Activated CD4-positive, alpha-beta T cell treated with anti-CD3 and anti-CD28 coated beads, Interleukin-2, amount 50 U/mL, for 24 hours (primary cell): ENCODE measurements at regions not wholly inside any gene's neighbourhood (a gene's known extent, or its start where the extent isn't known, plus 50 kb on each side); places are given as distances from the start of the nearest gene placed in this dataset.
"Not testable (repeated sequence)": the region's sequence is repeated elsewhere in the genome, so short reads cannot be mapped to it uniquely, and the experiment has no call there.

Experiments used
- DNase-seq, 2 donors: peaks; one replicate each; pipeline ENCODE4 v3.0.0-alpha.2; 2020; ENCODE audit warnings: low read depth in 1 of 2, low spot score in 1 of 2

- no peak for DNase-seq
Measured at GRCh38 chr9:29290516-29290915, 1717.2 kb upstream of the C9orf72 start.

DNA sequence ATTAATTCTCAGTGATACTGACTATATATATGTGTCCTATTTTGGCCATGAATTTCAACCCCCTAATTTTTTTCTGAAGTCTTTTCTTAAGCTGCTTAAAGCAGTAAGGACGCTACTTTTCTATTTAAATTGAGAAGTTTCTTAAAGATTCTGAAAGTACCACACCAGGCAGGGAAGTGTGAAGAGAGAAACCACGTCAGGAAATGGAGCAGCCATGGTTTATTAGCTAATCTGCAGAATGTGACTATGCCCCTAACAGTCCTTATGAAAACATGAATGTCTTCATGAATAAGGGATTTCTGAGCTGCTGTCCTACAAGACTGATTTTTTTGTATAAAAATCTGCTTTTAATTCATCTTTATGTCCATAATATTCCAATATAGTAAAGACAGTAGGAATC is 1724.3 kb upstream of the C9orf72 start:
- no peak for DNase-seq

DNA sequence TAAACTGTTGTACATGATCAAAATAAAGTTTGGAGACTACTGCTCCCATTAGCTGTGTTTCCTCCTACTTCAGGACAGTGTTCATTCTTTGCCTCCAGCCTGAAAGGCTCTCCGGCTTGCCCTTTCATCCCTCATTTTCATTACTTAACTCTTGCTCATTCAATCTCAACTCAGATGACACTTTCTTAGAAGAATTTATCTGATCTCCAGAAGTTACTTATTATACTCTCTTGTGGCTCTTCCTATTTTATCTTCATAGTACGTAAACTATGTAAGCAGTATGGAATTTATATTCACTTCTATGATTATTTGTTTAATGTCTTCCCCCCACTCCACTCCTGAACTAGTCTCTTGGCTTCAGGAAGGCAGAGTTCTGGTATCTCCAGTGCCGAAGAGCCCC is 1737.9 kb upstream of the C9orf72 start:
- DNase-seq = no peak

DNA sequence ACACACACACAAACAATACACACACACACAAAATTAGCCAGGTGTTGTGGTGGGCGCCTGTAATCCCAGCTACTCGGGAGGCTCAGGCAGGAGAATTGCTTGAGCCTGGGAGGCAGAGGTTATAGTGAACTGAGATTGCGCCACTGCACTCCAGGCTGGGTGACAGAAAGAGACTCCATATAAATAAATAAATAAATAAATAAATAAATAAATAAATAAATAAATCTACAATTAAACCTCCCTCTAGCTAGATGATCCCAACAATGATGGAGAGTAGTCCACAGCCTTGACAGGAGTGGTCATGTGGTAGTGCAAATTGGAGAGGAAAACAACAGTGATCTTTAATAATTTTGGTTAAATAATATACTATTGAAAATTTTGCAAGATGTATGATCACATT is 1739.0 kb upstream of the C9orf72 start:
- no peak for DNase-seq

GRCh38 chr9:29319736-29320513 is 1746.6 kb upstream of the C9orf72 start:
- no peak for DNase-seq

GRCh38 chr9:29322240-29322639 is 1749.0 kb upstream of the C9orf72 start:
- DNase-seq = no peak

- DNase-seq = no peak
Measured at GRCh38 chr9:29325894-29326293, 1752.6 kb upstream of the C9orf72 start.

DNA sequence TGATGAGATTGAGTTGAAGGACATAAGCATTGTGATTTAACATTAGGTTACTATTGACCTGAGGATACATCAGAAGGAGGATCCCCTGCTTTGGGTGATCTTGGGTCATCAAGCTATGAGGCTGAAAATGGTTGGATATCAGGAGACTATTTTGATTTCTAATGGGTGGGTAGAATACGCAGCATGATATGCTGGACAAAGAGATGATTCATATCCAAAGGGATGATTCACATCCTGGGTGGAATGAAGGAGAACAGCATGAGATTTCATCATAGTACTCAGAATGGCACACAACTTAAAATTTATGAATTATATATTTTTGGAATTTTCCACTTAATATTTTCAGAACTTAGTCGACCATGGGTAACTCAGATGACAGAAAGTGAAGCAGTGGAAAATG is 1759.5 kb upstream of the C9orf72 start:
- no peak for DNase-seq

DNA sequence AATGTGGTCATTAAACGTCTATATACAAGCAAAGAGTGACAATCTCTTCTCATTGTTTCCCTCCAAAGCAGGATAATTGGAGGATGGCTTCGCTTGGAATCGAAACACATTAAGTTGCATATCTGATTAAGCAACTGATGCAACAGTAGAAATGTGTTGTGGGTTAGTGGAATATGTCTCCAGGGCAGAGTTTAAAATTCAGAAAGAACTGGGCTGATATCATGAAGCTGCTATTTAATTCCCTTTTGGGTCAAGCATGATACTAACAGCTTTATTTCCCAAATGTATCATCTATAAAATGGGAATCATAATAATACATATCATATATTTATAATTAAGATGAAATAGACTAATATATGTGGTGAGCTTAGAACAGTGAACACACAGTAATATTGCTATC is 1763.0 kb upstream of the C9orf72 start:
- no peak for DNase-seq

DNA sequence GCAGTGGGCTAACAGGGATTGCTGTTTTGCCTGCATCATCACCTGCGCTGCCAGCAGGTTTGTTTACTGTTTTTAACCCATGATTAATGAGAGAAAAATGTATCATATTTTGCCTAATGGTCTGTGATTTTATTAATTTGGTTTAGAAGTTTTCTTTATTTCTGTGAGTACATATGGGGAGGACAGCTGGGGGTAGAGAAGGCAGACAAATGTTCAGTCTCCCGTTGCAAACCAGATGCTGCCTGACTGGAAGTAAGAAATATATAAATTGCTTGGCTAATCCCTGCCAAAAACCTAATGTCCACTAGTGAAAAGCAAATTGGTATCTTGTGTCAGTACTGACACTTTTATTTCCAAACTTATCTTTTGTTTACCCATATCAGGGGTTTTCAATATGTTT is 1766.1 kb upstream of the C9orf72 start:
- no peak for DNase-seq

DNA sequence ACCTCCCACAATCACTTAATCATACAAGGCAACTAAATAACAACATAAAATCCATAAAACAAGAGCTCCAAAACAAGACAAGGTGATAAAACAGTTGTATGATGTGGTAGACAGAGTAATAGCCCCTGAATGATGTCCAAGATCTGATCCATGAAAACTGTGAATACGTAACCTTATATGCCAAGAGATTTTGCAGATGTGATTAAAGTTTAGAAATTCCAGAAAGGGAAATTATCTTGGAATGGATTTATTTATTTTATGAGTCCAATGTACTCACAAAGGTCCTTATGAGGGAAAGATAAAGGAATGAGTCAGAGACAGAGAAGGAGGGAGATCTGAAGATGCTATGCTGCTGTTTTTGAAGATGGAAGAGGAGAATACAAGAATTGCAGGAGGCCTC is 1775.7 kb upstream of the C9orf72 start:
- no peak for DNase-seq

- no peak for DNase-seq
Measured at GRCh38 chr9:29389421-29389820, 1816.1 kb upstream of the C9orf72 start.

- no peak for DNase-seq
Measured at GRCh38 chr9:29390859-29391258, 1817.6 kb upstream of the C9orf72 start.

- DNase-seq = no peak
Measured at GRCh38 chr9:29393064-29393463, 1819.8 kb upstream of the C9orf72 start.

- no peak for DNase-seq
Measured at GRCh38 chr9:29394855-29395254, 1821.6 kb upstream of the C9orf72 start.

GRCh38 chr9:29397148-29397547 is 1823.9 kb upstream of the C9orf72 start:
- DNase-seq = no peak

DNA sequence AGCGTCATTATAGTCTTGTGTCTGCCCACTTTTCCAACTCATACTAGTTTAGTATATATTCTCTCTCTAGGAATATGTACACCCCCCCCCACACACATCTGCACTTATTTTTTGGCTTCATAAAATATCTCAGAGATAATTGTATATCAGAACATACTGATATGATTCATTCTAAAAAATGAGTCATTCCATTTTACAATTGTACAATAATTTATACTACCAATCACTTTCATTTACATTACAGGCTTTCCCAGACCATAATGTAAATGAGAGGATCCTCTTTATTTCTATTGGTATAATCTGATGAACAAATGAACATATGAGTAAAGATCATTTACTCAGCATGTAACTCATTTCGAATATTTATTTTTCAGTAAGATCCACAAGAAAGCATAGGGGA is 1842.9 kb upstream of the C9orf72 start:
- DNase-seq = no peak

GRCh38 chr9:29422438-29422837 is 1849.2 kb upstream of the C9orf72 start:
- no peak for DNase-seq

GRCh38 chr9:29432191-29432590 is 1858.9 kb upstream of the C9orf72 start:
- no peak for DNase-seq

- DNase-seq = not testable (repeated sequence)
Measured at GRCh38 chr9:29432656-29433055, 1859.4 kb upstream of the C9orf72 start.

GRCh38 chr9:29435368-29435767 is 1862.1 kb upstream of the C9orf72 start:
- no peak for DNase-seq

- DNase-seq = no peak
Measured at GRCh38 chr9:29437526-29437925, 1864.2 kb upstream of the C9orf72 start.

DNA sequence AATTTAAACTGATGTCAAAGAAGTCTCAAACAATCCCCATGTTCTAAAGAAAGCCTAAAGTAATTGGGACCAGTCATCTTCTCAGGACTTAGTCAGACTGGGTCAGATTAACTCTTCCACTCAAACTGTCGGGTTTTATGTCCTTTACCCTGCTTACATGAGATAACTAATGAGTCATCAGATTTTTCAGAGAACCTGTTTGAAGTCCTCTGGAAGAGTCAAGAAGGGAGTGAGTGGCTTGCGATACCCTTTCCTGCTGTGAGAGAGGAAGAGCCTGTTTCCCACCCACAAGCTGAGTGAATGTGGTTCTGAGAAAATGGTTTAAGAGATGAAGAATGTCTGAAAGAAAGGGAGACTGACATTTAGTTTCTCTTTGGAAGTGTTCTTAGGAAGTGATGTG is 1866.7 kb upstream of the C9orf72 start:
- DNase-seq = no peak
